ENCODE measurements at regions not wholly inside any gene's neighbourhood (a gene's known extent, or its start where the extent isn't known, plus 50 kb on each side); places are given as distances from the start of the nearest gene placed in this dataset.

- ATAC-seq, result peak; percentile 98
- intact Hi-C loops (cut with micrococcal nuclease), result loop anchor here (10.0 kb wide), 1 partner anchor 195 kb away; no protein-coding TSS in a partner anchor
- Histone ChIP-seq H3F3A (ENCODE audit: low read length, unreplicated experiment) (no peaks in the 10 kb centered on the region), H3K4me1 (ENCODE audit: insufficient read depth, low read length) (peaks cover 15% of the 10 kb centered on the region), H3K9me2 (replicated peaks; ENCODE audit: low read length) (no peaks in the 10 kb centered on the region), H3K27me3 (ENCODE audit: low read length) (no peaks in the 10 kb centered on the region), H4K20me1 (ENCODE audit: low read length) (no peaks in the 10 kb centered on the region), H2AFZ (ENCODE audit: low read length) (peak overlapping the region; percentile 76), H3K36me3 (ENCODE audit: low read depth, low read length) (no peaks in the 10 kb centered on the region), H3K79me2 (ENCODE audit: low read length) (no peaks in the 10 kb centered on the region), H3K9ac (ENCODE audit: low read length) (no peak overlapping the region), H3K27ac (ENCODE audit: low read length) (peak overlapping the region; percentile 81), H3K4me2 (ENCODE audit: low read length) (peak overlapping the region; percentile 61), H3K4me3 (ENCODE audit: low read length) (no peak overlapping the region), H3K9me3 (ENCODE audit: low read length) (no peaks in the 10 kb centered on the region)
- ChIA-PET POLR2A (ENCODE audit: unreplicated experiment) (no interaction called here), CTCF (no interaction called here)
- peak; percentile 84 for DNase-seq
- no TSS peak for BruUV-seq (replicated peaks)
- TF ChIP-seq EZH2 (IDR thresholded peaks at IDR 0.05; ENCODE audit: low read length, unreplicated experiment) (no peak), CTCF (conservative IDR thresholded peaks at IDR 0.05; ENCODE audit: low read depth, low read length) (no peak), EZH2phosphoT487 (IDR thresholded peaks at IDR 0.05; ENCODE audit: borderline replicate concordance, low read length) (no peak)
These were observed 1212.4 kb downstream of the PCDH18 start for GRCh38 chr4:136319789-136320464.

GRCh38 chr4:136316961-136317360 lies 1215.3 kb downstream of the PCDH18 start:
- no TSS peak for BruUV-seq (replicated peaks)
- ChIA-PET CTCF (no interaction called here), POLR2A (ENCODE audit: unreplicated experiment) (no interaction called here)
- Histone ChIP-seq H2AFZ (ENCODE audit: low read length) (no peak overlapping the region), H3K9ac (ENCODE audit: low read length) (no peak overlapping the region), H3K4me1 (ENCODE audit: insufficient read depth, low read length) (peaks cover 15% of the 10 kb centered on the region), H3K4me3 (ENCODE audit: low read length) (no peak overlapping the region), H3K9me2 (replicated peaks; ENCODE audit: low read length) (no peaks in the 10 kb centered on the region), H4K20me1 (ENCODE audit: low read length) (no peaks in the 10 kb centered on the region), H3K27me3 (ENCODE audit: low read length) (no peaks in the 10 kb centered on the region), H3F3A (ENCODE audit: low read length, unreplicated experiment) (no peaks in the 10 kb centered on the region), H3K36me3 (ENCODE audit: low read depth, low read length) (no peaks in the 10 kb centered on the region), H3K9me3 (ENCODE audit: low read length) (no peaks in the 10 kb centered on the region), H3K79me2 (ENCODE audit: low read length) (no peaks in the 10 kb centered on the region), H3K27ac (ENCODE audit: low read length) (no peak overlapping the region), H3K4me2 (ENCODE audit: low read length) (no peak overlapping the region)
- intact Hi-C loops (cut with micrococcal nuclease), result no loop called here
- ATAC-seq (no peak), DNase-seq (no peak)
- no peak for TF ChIP-seq EZH2 (IDR thresholded peaks at IDR 0.05; ENCODE audit: low read length, unreplicated experiment)
- no peak for TF ChIP-seq CTCF (conservative IDR thresholded peaks at IDR 0.05; ENCODE audit: low read depth, low read length)
- TF ChIP-seq EZH2phosphoT487 (IDR thresholded peaks at IDR 0.05; ENCODE audit: borderline replicate concordance, low read length), result no peak

- H2AFZ ChIP-seq (ENCODE audit: low read length), result no peak overlapping the region
- BruUV-seq (replicated peaks), result no TSS peak
- no peaks in the 10 kb centered on the region for H3K36me3 ChIP-seq (ENCODE audit: low read depth, low read length)
- no peak overlapping the region for H3K4me3 ChIP-seq (ENCODE audit: low read length)
- ATAC-seq, result no peak
- ChIA-PET CTCF (no interaction called here), POLR2A (ENCODE audit: unreplicated experiment) (no interaction called here)
- intact Hi-C loops (cut with micrococcal nuclease), result no loop called here
- H3F3A ChIP-seq (ENCODE audit: low read length, unreplicated experiment), result no peaks in the 10 kb centered on the region
- no peaks in the 10 kb centered on the region for H4K20me1 ChIP-seq (ENCODE audit: low read length)
- H3K4me2 ChIP-seq (ENCODE audit: low read length), result no peak overlapping the region
- no peaks in the 10 kb centered on the region for H3K27me3 ChIP-seq (ENCODE audit: low read length)
- H3K4me1 ChIP-seq (ENCODE audit: insufficient read depth, low read length), result peaks cover 3% of the 10 kb centered on the region
- H3K9ac ChIP-seq (ENCODE audit: low read length), result no peak overlapping the region
- H3K9me3 ChIP-seq (ENCODE audit: low read length), result no peaks in the 10 kb centered on the region
- no peak overlapping the region for H3K27ac ChIP-seq (ENCODE audit: low read length)
- TF ChIP-seq EZH2 (IDR thresholded peaks at IDR 0.05; ENCODE audit: low read length, unreplicated experiment) (no peak), CTCF (conservative IDR thresholded peaks at IDR 0.05; ENCODE audit: low read depth, low read length) (no peak), EZH2phosphoT487 (IDR thresholded peaks at IDR 0.05; ENCODE audit: borderline replicate concordance, low read length) (no peak)
- H3K79me2 ChIP-seq (ENCODE audit: low read length), result no peaks in the 10 kb centered on the region
- H3K9me2 ChIP-seq (replicated peaks; ENCODE audit: low read length), result no peaks in the 10 kb centered on the region
- DNase-seq, result no peak
These were observed 1217.6 kb downstream of the PCDH18 start for GRCh38 chr4:136314686-136315085.
